OCI-LY3 (cell line): ENCODE measurements at regions not wholly inside any gene's neighbourhood (a gene's known extent, or its start where the extent isn't known, plus 50 kb on each side); places are given as distances from the start of the nearest gene placed in this dataset.

Source experiments
- EZH2phosphoT487 ChIP-seq: fragments of 200-600 bp; shearing (Covaris generic); IDR thresholded peaks from 2 replicates; pipeline ENCODE4 v1.6.1; 2018; ENCODE audit warnings: antibody characterized with exemption, mixed run types, low read depth
- TF ChIP-seq, protein P1 (sequence below): fragments of 200-600, 300-600 bp; sonication (generic); IDR thresholded peaks from 2 replicates; pipeline ENCODE4 v1.5.1; 2014; ENCODE audit warnings: antibody characterized with exemption, low read length, low read depth

DNA sequence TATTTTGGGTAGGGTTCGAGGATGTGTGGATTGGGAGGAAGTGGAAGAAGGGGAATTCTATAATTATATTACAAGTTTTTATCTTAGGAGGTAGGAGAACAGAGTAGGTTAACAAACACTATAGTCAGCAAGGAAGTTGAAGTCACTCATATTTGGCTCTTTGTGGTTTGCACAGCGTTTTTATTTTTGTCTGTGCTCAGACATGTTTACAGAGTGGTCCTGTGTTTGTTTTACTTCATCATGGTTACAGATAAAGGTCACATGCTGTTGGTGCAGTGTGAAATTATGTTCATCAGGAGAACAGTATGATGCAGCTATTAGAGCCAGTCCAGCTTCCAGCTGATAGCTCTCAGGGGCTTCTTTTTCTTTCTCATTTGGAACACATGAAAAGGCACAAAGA lies 299.9 kb upstream of the SFRP2 start:
- TF ChIP-seq, protein P1, sequence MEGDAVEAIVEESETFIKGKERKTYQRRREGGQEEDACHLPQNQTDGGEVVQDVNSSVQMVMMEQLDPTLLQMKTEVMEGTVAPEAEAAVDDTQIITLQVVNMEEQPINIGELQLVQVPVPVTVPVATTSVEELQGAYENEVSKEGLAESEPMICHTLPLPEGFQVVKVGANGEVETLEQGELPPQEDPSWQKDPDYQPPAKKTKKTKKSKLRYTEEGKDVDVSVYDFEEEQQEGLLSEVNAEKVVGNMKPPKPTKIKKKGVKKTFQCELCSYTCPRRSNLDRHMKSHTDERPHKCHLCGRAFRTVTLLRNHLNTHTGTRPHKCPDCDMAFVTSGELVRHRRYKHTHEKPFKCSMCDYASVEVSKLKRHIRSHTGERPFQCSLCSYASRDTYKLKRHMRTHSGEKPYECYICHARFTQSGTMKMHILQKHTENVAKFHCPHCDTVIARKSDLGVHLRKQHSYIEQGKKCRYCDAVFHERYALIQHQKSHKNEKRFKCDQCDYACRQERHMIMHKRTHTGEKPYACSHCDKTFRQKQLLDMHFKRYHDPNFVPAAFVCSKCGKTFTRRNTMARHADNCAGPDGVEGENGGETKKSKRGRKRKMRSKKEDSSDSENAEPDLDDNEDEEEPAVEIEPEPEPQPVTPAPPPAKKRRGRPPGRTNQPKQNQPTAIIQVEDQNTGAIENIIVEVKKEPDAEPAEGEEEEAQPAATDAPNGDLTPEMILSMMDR = no peak
- TF ChIP-seq EZH2phosphoT487 = no peak
